GM18502 (cell line): ENCODE measurements at regions not wholly inside any gene's neighbourhood (a gene's known extent, or its start where the extent isn't known, plus 50 kb on each side); places are given as distances from the start of the nearest gene placed in this dataset.

Experiments
- ATAC-seq: cut with Tn5 transposase; IDR thresholded peaks from one replicate; pipeline ENCODE4 v1.9.1; 2021; ENCODE audit warnings: mild to moderate bottlenecking; ENCODE audit not compliant: unreplicated experiment, poor library complexity

GRCh38 chr12:130016986-130017385, 113.2 kb upstream of the TMEM132D start:
- no peak for ATAC-seq

DNA sequence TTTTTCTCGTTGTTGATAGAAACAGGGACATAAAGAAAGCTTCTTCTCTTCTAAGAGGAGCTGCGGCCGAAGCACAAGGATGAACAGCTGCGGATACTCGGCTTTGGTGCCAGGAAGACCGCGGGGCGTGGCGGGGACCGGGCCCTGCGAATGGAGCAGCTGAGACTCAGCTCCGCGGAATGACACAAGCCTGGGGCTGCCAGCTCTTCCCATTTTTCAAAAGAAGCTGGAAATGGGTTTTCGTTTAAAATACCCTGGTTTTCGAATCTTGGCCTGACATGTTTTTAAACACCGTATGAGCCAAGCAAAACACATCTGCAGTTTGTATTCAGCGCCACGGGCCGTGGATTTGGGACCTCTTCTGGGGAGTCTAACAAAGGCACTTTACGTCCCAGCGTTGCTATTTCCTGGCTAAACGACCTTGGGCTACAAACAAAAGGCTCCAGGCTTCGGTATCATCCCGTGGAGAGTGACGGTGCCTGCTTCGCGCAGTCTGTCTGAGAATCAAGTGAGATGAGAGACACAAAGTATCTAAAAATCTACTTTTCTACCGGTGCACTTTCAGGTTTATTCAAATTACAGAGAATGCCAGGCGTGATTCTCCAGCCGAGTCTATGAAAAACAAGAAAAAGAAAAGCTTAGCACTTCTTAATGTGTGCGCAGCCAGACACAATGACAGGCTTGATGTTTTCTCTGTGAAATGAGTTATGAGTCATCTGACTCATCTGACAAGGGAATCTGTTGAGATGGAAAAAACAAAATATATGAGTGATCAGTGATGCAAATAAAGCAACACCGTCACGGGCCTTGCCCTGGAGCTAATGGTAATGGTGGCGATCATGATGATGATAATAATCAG, 114.0 kb upstream of the TMEM132D start:
- ATAC-seq: no peak

GRCh38 chr12:130018614-130019013, 114.8 kb upstream of the TMEM132D start:
- no peak for ATAC-seq

GRCh38 chr12:130026608-130027176, 122.9 kb upstream of the TMEM132D start:
- ATAC-seq: peak; percentile 48

DNA sequence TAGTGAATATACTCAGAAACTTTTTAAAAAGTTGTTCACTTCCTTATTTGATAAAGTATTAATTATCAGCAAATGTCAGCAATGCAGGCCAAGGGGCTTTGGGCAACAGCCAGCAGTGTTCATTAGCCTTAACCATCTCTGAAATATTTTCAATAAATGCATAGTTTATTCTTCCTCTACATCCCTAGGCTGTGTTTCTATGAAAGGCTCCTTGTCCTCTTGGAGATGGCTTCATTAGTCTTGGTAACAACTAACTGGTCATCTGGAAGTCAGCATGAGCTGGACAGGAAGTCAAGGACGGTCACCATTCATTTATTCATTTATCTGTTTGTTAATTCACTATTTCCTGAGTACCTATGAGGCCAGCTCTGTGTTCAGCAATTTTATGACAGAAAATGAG, 124.0 kb upstream of the TMEM132D start:
- ATAC-seq: no peak

DNA sequence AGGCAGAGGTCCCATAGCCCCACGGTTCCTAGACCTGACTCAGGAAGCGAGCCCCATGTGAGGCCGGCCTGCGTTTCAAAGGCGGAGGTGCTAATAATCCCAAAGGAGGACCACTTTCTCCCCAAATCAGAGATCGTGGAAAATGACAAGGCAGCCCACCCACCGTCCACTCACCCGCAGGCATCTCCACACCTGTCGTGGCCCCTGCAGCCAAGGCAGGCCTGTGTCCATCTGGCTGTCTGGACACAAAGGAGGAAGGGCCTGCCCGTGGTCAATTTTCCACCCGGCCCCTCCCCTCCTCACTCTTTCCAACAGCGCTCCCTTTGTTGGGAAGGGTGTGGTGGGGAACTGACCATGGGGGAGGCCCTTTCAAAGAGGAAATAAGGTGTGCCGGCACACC, 125.3 kb upstream of the TMEM132D start:
- ATAC-seq: no peak

- no peak for ATAC-seq
These were observed 127.2 kb upstream of the TMEM132D start for GRCh38 chr12:130031041-130031440.

- ATAC-seq: peak; percentile 74
These were observed 127.9 kb upstream of the TMEM132D start for GRCh38 chr12:130031571-130032189.

DNA sequence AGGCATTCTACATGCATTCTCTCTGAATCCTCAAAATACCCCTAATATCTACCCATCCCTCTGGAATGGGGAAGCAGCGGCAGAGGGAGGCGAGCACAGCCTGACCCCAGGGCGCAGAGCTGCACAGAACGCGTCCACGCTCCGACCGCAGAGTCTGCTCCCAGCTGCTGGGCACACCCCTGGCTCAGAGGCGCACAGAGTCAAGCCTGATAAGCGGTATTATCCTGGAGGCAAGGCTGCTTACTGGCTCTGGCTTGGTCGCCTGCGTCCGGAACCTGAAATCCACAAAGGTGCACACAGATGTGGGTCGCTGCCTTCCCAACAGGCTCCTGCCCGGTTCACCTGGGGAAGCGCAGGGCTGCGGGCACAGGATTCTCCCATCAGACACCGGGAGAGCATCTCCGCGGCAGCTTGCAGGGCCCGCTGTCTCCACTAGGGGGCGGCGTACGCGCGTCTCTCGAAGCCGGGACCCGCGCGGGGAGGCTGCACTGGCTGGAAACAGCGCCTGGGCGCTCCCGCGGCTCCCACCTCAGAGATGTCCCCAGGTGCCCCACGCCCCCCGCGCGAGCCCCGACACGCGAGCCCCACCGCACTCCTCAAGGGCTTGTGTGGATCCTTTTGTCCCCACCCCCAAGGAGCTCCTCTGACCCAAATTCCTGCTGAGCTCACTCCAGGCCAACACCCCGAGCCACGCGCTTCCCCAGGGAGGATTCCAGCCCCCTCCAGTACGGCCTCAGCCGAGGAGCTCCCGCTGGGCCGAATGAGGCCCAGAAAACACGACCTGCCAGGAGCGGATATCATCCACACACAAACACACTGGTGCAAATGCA, 120.1 kb upstream of the FZD10 start:
- no peak for ATAC-seq

GRCh38 chr12:130043685-130044406, 118.4 kb upstream of the FZD10 start:
- ATAC-seq: no peak

DNA sequence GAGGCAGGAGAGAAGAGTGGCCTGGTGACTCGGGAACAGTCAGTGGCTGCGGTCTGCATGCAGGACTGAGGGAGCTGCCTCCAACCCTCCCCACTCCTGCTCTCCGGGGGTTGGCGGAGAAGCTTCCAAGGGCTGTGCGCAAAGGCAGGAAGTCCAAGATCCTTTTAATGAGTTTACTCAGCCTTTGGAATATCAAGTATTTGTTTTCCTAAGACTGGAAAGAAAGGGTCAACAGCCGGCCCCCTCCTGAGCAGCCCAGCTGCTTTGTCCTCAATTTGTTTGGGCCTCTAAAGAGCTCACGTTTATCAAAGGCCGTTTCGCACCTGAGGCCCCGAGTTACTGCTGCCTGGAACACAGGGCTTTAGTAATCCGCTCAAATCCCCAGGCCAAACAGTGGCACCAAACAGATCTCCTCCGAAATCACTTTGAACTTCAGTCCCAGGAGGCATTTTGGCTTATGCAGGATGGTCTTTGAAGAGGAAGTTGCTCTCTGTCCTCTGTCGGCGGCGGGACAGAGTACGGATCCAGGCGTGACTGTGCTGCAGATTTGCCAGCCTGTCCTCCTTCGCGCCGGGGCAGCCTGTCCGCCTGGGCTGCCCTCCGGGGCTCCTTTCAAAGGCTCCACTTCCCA, 117.2 kb upstream of the FZD10 start:
- ATAC-seq: no peak

GRCh38 chr12:130049666-130050065, 112.6 kb upstream of the FZD10 start:
- no peak for ATAC-seq

DNA sequence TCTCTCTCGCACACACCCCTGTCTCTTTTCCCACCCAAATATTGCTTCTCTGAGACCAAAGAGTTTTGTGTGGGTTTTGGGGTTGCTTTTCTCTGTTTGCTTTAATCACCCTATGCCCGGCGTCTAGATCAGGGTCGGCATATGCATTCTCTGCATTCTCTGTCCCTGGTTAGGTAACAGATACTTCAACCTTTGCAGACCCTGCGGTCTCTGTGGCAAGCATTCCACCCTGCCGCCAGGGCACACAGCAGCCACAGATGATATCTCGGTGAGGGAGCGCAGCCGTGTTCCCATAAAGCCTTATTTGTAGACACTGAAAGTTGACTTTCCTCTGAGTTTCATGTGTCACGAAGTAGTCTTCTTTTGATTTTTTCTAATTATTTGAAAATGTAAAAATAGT, 110.4 kb upstream of the FZD10 start:
- no peak for ATAC-seq

- no peak for ATAC-seq
These were observed 108.6 kb upstream of the FZD10 start for GRCh38 chr12:130053651-130054069.

GRCh38 chr12:130054803-130055202, 107.5 kb upstream of the FZD10 start:
- ATAC-seq: no peak

DNA sequence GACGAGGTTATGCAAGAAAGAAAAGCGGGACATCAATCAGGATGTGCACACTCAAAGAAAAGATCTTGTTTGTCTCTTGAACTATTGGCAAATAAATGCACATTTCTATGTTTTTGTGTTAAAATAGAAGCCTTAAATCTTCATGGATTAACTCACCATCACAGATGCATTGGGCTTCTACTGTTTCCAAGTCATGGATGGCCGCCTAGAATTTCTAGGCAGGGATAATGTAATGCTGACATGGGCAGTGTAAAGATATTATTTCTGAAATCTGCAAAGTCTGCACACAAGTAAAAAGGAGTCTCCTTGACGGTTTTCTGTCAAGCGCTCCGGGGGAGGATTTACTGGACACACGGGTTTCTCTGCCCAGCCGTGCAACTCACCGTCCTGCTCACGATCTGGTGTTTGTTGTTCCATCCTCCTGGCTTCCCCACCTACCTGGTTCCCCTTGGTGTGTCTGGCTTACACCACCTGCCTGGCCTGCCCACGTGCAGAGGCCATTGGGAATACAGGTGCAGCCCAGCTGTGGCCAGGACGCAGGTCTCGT, 103.3 kb upstream of the FZD10 start:
- no peak for ATAC-seq

DNA sequence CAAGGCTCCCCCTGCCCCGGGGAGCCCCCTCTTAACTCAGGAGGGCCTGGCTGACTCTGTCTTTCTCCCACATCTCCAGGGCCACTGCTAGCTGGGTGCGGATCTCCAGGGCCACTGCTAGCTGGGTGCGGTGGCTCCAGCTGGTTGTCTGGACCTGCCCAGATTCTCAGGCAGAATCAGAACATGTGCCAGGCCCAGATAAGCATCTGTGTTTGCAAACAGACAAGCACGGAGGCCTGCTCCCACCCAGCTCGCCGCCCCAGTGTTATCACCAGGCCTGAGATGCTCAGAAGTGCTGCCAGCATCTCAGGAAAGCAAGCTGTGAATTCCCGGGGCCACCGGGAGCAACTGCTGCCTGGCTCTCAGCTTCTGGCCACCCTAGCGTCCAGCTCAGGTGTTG, 98.4 kb upstream of the FZD10 start:
- ATAC-seq: no peak

- ATAC-seq: no peak
These were observed 97.3 kb upstream of the FZD10 start for GRCh38 chr12:130064999-130065398.

DNA sequence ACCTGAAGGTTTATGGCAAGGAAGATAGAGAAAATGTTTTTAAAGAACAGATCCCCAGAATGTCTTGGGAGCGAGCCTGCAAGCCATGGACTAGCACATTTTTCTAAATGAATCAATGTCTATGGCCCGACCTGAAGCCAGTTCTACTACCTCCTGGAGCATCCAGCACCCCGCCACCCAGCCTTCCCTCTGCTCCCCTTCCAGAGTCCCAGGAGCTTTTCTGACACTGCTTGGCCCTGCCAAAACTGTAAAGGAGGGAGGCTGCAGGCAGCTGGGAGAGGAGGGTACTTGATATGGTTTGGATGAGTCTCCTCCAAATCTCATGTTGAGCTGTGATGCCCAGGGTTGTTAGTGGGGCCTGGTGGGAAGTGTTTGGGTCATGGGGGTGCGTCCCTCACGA, 95.5 kb upstream of the FZD10 start:
- ATAC-seq: no peak
